GM12891 (cell line): ENCODE measurements at regions not wholly inside any gene's neighbourhood (a gene's known extent, or its start where the extent isn't known, plus 50 kb on each side); places are given as distances from the start of the nearest gene placed in this dataset.

Experiments
- DNase-seq: peaks from one replicate; pipeline ENCODE4 v3.0.0; 2011; ENCODE audit warnings: low spot score; ENCODE audit not compliant: insufficient read length
- FAIRE-seq: peaks from 2 replicates; lab custom pipeline; 2011; peaks lifted over from hg19 to GRCh38; lab: Jason Lieb, UNC
- PAX5 ChIP-seq: IDR thresholded peaks from 2 replicates; pipeline ENCODE4 v1.6.1; 2011; ENCODE audit warnings: low read length, moderate library complexity, mild to moderate bottlenecking; ENCODE audit not compliant: insufficient read depth, severe bottlenecking
- POLR2A ChIP-seq: IDR thresholded peaks from 2 replicates; pipeline ENCODE4 v1.6.1; 2011; ENCODE audit warnings: low read depth, low read length, control low read depth
- POLR2AphosphoS5 ChIP-seq: IDR thresholded peaks from 2 replicates; pipeline ENCODE4 v1.6.1; 2011; ENCODE audit warnings: low read depth, low read length, control low read depth
- POU2F2 ChIP-seq: IDR thresholded peaks from 2 replicates; pipeline ENCODE4 v1.6.1; 2011; ENCODE audit warnings: low read depth, mild to moderate bottlenecking, control low read depth, low read length, moderate library complexity
- SPI1 ChIP-seq: IDR thresholded peaks from 2 replicates; pipeline ENCODE4 v1.6.1; 2011; ENCODE audit warnings: low read depth, low read length, control low read depth
- TAF1 ChIP-seq: IDR thresholded peaks from 2 replicates; pipeline ENCODE4 v1.6.1; 2011; ENCODE audit warnings: low read depth, low read length, control low read depth

DNA sequence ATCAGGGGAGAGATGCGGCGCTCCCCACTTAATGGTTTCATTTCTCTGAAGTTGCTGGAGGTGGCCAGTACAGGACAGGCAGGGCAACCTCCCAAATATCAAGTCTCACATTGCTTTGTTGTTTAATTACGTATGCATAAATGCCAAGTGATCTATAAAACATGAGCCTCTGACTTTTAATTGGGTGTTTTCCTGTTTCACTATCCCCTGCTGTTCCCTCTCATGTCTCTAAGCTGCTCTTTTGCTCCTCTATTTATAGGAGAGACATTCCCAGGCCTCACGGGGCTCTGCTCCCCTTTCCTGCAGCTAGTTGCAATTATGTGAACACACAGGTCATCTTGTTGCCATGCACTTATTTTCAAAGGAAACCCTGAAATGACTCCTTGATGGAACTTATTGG lies 1173.5 kb upstream of the GOT2 start:
- FAIRE-seq (no peak), DNase-seq (no peak)
- TF ChIP-seq PAX5 (no peak), POU2F2 (no peak), POLR2AphosphoS5 (no peak), POLR2A (no peak), TAF1 (no peak), SPI1 (no peak)

DNA sequence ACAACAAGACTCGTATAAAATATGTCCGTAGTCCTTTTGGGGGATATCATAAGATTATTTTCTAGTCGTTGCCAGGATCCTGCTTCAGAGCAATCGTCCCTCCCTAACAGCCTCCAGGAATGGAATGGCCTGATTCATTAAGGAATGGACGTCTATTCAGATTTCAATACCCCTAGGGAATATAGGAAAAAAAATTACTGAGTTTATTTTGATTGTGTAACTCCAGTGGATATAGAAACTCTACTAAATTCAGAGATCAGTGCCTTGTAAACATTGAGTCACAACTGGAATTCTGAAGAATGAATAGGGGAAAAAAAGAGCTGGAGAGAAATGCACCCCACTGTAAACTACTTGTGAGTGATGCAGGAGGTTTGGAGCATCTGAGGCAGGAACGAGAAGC lies 1171.5 kb upstream of the GOT2 start:
- no peak for TF ChIP-seq POLR2A
- TF ChIP-seq POLR2AphosphoS5: no peak
- TF ChIP-seq TAF1: no peak
- TF ChIP-seq PAX5: no peak
- TF ChIP-seq POU2F2: no peak
- TF ChIP-seq SPI1: no peak
- DNase-seq (no peak), FAIRE-seq (no peak)

- DNase-seq (no peak), FAIRE-seq (no peak)
- TF ChIP-seq TAF1 (no peak), POLR2A (no peak)
Observed at GRCh38 chr16:59905131-59905530, 1171.0 kb upstream of the GOT2 start.

DNA sequence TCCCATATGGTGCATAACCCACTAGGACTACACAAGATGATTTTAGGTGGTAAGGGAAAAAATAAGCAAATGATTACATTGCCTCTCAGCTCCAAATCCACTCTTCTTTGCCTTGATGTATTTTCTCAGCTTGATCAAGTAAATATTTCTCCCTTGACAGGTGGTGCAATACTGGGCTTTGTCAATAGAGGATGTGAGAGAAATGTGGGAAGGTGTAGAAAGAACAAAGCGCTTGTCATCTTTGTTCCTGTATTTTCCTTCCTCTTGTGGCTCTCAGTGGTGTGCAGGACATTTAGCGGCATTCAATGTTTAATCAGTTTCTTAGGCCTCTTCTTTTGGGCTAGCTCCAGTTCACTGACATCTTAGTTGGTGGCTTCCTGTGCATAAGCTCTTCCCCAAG lies 1165.8 kb upstream of the GOT2 start:
- FAIRE-seq: no peak
- no peak for DNase-seq
- TF ChIP-seq POLR2A: no peak
- TF ChIP-seq SPI1: no peak
- TF ChIP-seq POLR2AphosphoS5: no peak
- TF ChIP-seq POU2F2: no peak
- TF ChIP-seq TAF1: no peak
- TF ChIP-seq PAX5: no peak

DNA sequence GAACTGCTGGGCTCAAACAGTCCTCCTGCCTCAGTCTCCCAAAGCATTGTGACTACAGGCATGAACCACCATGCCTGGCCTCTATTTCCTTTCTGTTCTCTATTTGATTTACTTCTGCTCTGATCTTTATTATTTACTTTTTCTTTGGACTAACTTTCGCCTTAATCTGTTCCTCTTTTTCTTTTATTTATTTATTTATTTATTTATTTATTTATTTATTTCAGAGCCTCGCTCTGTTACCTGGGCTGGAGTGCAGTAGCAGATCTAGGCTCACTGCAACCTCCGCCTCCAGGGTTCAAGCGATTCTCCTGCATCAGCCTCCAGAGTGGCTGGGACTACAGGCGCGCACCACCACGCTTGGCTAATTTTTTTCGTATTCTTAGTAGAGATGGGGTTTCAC lies 1158.3 kb upstream of the GOT2 start:
- TF ChIP-seq PAX5: no peak
- FAIRE-seq (no peak), DNase-seq (no peak)

- FAIRE-seq (no peak), DNase-seq (no peak)
- TF ChIP-seq SPI1: no peak
- no peak for TF ChIP-seq PAX5
- TF ChIP-seq POLR2A: no peak
- no peak for TF ChIP-seq POLR2AphosphoS5
- TF ChIP-seq POU2F2: no peak
- no peak for TF ChIP-seq TAF1
Observed at GRCh38 chr16:59887856-59888255, 1153.7 kb upstream of the GOT2 start.

GRCh38 chr16:59886021-59886420 lies 1151.9 kb upstream of the GOT2 start:
- DNase-seq: no peak
- FAIRE-seq: no peak
- TF ChIP-seq TAF1: no peak
- no peak for TF ChIP-seq POLR2AphosphoS5
- no peak for TF ChIP-seq PAX5
- no peak for TF ChIP-seq POLR2A
- no peak for TF ChIP-seq SPI1
- no peak for TF ChIP-seq POU2F2

DNA sequence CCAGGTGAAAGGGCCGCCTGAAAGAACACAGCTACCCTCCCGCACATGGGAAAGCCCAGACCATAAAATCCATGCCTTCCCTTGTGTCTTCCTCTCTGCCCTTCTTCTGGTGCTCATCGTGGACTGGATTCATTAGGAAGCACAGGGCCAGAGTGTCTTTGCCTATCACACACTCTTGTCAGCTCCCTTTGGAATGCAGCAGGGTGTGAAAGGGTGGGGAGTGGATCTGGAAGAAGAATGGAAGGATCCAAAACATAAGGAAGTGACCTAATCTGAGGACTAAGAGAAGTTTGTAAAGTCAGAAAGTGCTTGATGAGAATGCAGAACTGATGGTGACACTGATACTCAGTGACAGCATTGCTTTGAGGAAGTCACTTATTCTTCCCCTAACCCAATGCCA lies 1147.3 kb upstream of the GOT2 start:
- no peak for DNase-seq
- no peak for FAIRE-seq
- no peak for TF ChIP-seq POLR2A
- TF ChIP-seq POLR2AphosphoS5: no peak
- no peak for TF ChIP-seq TAF1
- no peak for TF ChIP-seq SPI1
- no peak for TF ChIP-seq POU2F2
- no peak for TF ChIP-seq PAX5

- TF ChIP-seq POLR2A (no peak), POU2F2 (no peak), SPI1 (no peak), POLR2AphosphoS5 (no peak), PAX5 (no peak), TAF1 (no peak)
- DNase-seq (no peak), FAIRE-seq (no peak)
Observed at GRCh38 chr16:59880611-59881010, 1146.5 kb upstream of the GOT2 start.

DNA sequence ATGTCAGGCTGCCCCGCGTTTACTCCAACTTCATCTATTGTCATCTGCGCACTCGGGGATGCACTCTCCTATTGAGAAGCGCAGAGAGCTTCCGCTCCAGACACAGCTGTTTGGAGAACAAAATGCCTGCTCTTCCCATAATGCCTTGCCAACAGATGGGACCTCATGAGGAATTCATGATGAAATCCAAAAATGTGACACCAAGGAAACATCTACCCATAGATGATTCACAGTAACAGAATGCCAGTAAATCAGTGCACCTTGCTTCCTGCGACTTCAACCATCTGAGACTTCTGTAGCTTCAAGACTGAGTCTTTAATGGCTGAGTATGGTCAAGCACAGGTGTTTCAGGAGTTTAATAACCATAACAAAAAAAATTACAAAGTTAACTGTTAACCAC lies 1144.9 kb upstream of the GOT2 start:
- TF ChIP-seq TAF1 (no peak), SPI1 (no peak), POLR2AphosphoS5 (no peak), PAX5 (no peak), POU2F2 (no peak), POLR2A (no peak)
- no peak for FAIRE-seq
- no peak for DNase-seq

- no peak for TF ChIP-seq POLR2A
- TF ChIP-seq SPI1: no peak
- TF ChIP-seq POLR2AphosphoS5: no peak
- no peak for TF ChIP-seq POU2F2
- no peak for TF ChIP-seq TAF1
- TF ChIP-seq PAX5: no peak
- DNase-seq: no peak
- FAIRE-seq: no peak
Observed at GRCh38 chr16:59878479-59878878, 1144.4 kb upstream of the GOT2 start.
